HG02840 (cell line): ENCODE measurements at regions not wholly inside any gene's neighbourhood (a gene's known extent, or its start where the extent isn't known, plus 50 kb on each side); places are given as distances from the start of the nearest gene placed in this dataset.

Source experiments
- ATAC-seq: cut with Tn5 transposase; IDR thresholded peaks from one replicate; pipeline ENCODE4 v1.9.1; 2021; ENCODE audit warnings: mild to moderate bottlenecking, moderate library complexity, moderate number of reproducible peaks; ENCODE audit not compliant: unreplicated experiment, low FRiP score

- no peak for ATAC-seq
These were observed 712.0 kb downstream of the INHBA start for GRCh38 chr7:40990841-40991240.

DNA sequence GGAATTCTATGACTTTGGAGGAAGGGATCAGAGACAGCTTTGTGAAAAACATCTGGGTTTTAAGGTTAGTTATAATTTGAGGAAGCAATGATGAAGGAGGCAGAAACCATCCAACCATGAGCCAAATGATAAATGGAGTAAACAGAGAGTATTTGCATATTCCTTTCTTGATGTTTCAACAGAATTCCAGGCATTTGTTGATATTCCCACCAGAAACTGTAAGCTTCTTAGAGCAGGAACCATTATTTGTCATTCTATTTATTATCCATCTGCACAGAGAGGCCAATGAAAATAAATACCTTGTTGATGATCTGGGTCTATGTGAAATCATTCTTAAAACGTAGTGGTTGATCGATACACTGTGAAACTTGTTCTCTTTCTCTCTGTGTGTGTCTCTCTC lies 715.3 kb downstream of the INHBA start:
- ATAC-seq = no peak

- no peak for ATAC-seq
These were observed 716.5 kb downstream of the INHBA start for GRCh38 chr7:40986351-40986873.

DNA sequence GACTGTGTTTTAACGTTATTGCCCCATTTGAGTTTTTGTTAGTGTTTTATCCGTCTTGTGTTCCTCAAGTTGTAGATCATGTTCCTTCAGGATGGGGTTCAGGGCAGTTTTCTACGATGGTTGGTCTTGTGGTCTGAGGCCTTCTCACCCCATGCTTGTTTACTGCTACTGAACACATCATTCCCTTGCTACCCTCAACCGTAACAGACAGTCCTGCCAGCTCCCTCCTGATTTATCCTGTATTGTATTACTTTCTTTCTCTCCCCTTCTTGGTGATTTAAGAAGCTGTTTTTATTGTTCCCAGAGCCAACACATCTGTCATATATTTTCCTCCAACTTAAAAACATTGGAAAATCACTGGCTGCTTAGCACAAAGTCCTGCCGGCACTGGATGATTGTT lies 719.8 kb downstream of the INHBA start:
- ATAC-seq = no peak

DNA sequence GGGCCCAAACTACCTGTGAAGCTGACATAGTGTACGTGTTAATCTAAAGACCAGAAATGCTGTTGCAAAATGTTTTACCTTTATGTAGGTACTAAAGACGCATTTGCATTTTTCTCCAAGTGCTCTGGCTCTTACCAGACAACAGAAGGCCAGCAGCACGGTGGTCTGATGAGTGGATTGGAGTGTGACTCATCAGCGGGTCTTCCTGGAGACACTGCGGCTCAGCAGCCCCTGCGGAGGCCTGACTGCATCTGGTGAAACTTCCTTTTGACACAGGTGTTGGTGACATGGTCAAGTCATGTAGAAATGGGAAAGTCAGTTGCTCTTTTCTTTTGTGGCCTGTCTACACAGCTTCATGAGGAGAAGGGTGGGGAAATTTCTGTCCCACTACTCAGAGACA lies 723.6 kb downstream of the INHBA start:
- no peak for ATAC-seq

- ATAC-seq = no peak
These were observed 724.8 kb downstream of the INHBA start for GRCh38 chr7:40978047-40978446.

DNA sequence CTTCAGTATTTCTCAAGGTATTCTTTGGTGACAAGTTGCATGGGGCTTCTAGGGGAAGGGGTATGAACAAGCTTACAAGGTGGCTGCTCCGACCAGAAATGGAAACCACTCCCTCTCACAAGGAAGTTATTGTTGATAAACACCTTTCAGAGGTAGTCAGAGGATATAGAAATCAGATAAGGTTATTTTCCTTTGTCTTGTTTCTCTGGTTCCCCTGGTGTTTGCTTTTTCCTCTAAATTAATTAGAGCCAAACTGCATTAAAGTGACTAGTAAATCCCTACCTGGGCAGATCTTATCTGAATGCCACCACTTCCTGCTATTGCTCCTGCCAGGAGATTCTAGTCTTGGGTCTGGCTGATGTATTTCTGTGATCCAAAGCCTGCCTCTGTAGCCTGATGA lies 725.4 kb downstream of the INHBA start:
- ATAC-seq = no peak

GRCh38 chr7:40972426-40972825 lies 730.5 kb downstream of the INHBA start:
- ATAC-seq = no peak

DNA sequence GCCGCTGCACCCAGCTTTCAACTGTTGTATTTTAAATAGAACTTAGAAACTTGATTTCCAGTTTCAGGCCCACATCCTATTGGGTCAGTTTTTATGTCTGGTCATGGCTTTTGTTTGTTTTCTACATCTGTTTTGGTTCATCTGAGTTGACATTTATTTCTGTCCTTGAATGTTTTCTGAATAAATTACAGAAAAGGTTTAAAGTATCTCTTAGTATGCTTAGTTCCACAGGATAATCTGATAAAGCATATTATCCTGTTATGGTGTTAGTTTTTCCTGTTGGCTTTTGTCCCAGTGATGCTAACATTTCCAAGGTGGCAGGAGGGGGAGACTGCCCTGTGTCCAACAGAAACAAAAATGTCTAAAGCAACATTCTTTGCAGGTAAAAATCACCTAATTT lies 733.2 kb downstream of the INHBA start:
- ATAC-seq = no peak

GRCh38 chr7:40966693-40967092 lies 736.2 kb downstream of the INHBA start:
- ATAC-seq = no peak

DNA sequence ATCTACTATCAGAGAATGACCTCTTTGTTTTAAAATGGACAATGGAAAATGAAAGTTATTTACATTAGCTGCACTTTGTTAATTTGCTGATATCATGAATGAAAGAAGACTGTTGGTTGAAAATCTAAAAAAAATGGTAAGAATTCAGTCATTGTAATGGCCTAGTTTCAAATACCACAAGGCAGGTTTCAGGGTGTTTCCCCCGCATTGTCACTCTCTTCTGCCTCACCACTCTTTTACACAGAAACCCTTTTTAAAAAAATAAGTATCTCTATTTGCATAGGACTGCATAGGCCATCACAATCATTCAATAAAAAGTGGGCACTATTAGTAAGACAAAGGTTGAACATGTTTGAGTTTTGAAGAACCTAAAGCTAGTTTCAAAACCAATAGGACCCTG lies 737.1 kb downstream of the INHBA start:
- no peak for ATAC-seq

DNA sequence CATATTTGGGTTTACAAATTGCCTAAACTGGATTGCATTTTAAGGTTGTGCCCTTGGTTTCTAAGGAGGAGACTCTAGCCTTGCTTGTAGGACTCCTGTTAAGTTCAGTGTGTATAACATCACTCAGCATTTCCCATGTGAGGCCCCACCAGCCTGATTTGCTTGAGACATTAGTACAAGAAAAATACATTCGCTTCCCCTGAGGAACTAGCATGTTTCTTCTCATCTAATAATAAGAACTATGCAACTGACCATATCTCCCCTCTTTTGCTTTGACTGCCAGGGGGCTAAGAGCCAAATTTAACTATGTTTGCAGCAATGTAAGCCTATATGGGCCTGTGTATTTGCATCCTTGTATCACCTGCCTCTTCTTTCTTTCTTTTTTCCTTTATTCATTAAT lies 737.9 kb downstream of the INHBA start:
- ATAC-seq = no peak

- no peak for ATAC-seq
These were observed 738.3 kb downstream of the INHBA start for GRCh38 chr7:40964610-40965009.

DNA sequence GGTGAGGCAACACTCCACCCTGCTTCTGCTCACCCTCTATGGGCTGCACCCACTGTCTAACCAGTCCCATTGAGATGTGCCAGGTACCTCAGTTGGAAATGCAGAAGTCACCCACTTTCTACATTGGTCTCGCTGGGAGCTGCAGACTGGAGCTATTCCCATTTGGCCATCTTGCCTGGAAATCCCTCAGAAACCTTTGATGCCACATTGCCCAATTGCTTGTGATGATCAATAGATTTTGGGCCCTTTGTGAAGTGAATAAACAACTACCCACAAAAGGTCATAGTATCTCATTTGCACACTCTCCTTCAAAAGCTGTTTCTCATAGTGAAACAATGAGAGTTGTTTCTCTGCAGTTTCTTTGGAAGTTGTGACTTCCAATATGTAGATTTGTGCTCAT lies 742.9 kb downstream of the INHBA start:
- no peak for ATAC-seq

- no peak for ATAC-seq
These were observed 754.7 kb downstream of the INHBA start for GRCh38 chr7:40948239-40948638.

DNA sequence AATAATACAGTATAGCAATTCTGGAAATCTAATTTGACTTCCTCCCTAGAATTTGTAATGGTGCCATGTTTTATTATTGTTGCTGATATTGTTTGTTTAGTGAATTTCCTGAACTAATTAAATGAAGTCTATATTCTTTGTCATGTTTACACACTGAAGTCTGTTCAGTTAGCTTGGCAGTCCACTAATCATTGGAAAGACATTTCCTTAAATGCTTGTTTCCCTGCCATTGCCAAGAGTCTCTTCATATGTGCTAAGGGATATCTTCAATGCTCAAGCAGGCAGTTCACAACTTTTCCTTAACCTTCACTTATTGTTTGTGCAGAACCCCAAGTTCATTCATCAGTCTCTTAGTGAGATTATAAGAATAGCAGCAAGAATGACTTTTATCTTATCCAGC lies 755.3 kb downstream of the INHBA start:
- no peak for ATAC-seq

DNA sequence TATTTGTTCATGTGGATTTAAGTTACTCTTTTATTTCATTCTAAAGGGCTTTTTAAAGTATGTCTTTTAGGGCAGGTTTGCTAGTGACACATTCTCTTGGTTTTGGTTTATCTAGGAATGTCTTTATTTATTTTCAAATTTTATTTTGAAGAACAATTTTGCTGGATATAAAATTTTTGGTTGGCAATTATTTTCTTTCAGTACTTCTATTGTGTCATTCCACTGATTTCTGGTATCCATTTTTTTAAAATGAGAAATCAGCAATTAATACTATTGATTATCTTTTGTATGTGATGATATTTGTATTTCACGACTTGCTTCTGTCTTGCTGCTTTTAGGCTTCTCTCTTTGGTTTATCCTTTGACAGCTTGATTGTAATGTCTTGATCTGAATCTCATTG lies 756.3 kb downstream of the INHBA start:
- no peak for ATAC-seq

- no peak for ATAC-seq
These were observed 757.1 kb downstream of the INHBA start for GRCh38 chr7:40945788-40946187.

DNA sequence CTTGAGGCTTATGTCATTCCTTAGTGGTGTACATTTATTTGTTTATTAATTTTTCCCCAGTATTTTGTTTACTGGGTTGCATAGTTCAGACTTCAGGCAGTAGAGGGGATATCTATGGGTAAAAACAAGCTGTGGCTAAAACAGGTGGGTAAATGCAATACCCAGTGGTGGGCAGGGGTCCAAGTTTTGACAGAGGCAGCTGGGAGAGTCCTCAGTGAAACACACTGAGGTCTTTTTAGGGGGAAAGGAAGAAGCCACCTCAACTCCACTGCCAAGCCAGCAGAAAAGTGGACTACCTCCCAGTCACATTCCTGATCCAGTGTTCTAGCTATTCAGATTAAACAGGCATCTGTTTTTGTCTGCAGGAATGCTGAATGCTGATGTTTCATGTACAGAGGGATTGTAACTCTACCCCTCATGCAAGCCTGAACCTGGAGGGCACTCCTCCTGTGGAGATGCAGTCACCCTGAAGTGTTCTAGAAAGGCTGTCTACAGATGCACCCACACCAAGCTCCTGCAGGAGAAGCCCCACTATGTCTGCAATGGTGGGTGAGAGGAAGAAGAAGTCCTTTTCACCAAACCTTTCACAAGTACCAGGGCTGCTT lies 757.8 kb downstream of the INHBA start:
- no peak for ATAC-seq

GRCh38 chr7:40937879-40938278 lies 765.0 kb downstream of the INHBA start:
- ATAC-seq = no peak

DNA sequence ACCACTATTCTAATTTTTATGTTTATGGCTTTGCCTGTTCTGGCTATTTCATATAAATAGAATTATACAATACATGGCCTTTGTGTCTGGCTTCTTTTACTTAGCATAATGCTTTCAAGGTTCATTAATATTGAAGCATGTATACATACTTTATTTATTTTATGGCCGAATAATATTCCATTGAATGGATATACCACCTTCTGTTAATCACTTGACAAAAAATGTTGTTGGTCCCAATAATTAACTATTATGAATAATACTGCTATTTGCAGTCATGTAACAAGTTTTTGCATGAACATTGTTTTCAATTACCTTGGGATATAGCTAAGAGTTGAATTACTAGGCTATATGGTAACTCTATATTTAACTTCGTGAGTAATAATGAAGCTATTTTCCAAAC lies 767.5 kb downstream of the INHBA start:
- ATAC-seq = no peak

DNA sequence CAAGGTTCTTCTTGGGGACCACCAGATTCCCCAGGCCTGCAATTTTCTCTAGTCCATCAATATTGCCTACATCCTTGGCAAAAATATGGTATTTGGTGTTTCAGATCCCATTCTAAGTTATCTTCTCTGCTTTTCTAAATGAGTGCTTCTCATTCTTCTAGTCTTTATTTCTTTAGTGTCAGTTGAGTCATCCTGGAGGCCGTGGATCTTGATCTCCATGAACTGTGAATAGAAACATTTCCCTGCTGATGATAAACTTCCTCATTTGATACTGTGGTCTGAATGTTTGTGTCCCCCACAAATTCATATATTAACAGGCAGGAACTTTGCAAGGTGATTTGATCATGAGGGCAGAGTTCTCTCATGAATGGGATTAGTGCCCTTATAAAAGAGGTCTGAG lies 779.3 kb downstream of the INHBA start:
- ATAC-seq = no peak

- no peak for ATAC-seq
These were observed 780.6 kb downstream of the INHBA start for GRCh38 chr7:40922316-40922670.
